Body of pancreas (tissue), 4 donors: ENCODE measurements at regions not wholly inside any gene's neighbourhood (a gene's known extent, or its start where the extent isn't known, plus 50 kb on each side); places are given as distances from the start of the nearest gene placed in this dataset.

Experiments used
- POLR2A ChIP-seq, 3 donors: fragments of 450-650 bp; IDR thresholded peaks; one replicate each; pipeline ENCODE4 v1.6.1; 2016; ENCODE audit warnings: antibody characterized with exemption in 3 of 3, mild to moderate bottlenecking in 2 of 3
- TF ChIP-seq, protein P1 (sequence below), 7 experiments: fragments of 450-650 bp in 4 of 7; fragments of 200-600 bp in 3 of 7; sonication (generic) in 3 of 7; IDR thresholded peaks; one replicate each; pipeline ENCODE4 v1.5.1; 2016 to 2019; ENCODE audit warnings: antibody characterized with exemption in 7 of 7

DNA sequence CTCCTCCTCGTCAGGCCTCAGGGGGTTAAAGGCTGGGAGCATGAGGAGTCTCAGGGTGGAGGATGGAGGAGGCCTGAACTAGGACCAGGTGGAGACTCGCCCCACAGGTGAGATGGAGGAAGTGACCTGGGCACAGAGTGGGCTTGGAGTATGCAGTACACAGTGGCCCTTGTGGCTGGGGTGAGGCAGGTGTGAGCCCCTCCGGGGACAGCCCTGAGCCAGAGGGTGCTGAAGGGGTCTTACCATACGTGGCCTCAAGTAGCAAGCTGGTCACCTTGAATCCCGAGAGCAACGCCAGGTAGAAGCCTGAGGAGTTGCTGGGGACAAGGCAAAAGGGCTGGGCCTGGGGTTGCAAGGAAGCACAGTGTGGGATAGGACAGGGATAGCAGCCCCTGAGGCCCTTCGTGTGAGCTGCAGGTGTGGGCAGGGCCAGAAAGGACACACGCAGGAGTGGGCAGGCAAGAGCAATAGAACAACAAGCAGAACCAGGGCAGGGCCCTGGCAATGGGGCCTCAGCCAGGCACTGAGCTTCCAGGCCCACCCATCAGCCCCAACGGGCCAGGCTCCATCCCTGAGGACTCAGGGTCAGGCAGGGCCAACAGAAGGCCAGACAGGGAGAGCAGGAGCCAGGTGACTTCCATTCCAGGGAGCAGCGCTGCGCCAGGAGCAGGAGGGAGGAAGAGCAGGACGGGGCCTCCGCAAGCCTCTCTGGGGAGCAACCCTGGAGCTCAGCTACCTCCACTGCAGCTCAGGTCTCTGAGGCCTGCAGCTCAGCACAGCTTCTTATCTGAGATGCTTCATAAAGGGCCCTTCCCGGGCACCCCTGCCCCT, 64.2 kb upstream of the TNRC6C start:
- TF ChIP-seq, protein P1, sequence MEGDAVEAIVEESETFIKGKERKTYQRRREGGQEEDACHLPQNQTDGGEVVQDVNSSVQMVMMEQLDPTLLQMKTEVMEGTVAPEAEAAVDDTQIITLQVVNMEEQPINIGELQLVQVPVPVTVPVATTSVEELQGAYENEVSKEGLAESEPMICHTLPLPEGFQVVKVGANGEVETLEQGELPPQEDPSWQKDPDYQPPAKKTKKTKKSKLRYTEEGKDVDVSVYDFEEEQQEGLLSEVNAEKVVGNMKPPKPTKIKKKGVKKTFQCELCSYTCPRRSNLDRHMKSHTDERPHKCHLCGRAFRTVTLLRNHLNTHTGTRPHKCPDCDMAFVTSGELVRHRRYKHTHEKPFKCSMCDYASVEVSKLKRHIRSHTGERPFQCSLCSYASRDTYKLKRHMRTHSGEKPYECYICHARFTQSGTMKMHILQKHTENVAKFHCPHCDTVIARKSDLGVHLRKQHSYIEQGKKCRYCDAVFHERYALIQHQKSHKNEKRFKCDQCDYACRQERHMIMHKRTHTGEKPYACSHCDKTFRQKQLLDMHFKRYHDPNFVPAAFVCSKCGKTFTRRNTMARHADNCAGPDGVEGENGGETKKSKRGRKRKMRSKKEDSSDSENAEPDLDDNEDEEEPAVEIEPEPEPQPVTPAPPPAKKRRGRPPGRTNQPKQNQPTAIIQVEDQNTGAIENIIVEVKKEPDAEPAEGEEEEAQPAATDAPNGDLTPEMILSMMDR (IDR thresholded peaks at IDR 0.05), result no peak
- TF ChIP-seq POLR2A (IDR thresholded peaks at IDR 0.05), result no peak
